ENCODE measurements at regions not wholly inside any gene's neighbourhood (a gene's known extent, or its start where the extent isn't known, plus 50 kb on each side); places are given as distances from the start of the nearest gene placed in this dataset.

DNA sequence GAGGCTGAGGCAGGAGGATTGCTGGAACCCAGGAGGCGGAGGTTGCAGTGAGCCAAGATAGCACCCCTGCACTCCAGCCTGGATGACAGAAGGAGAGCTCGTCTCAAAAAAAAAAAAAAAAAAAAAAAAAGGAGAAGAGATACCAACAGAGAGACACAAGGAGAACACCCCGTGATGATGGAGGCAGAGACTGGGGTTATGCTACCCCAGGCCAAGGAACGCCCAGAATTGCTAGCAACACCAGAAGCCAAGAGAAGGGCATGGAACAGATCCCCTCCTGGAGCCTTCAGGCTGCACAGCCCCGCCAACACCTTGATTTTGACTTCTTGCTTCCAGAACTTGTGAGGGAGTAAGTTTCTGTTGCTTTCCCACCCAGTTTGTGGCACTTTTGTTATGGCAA lies 148.0 kb upstream of the FOXN3 start:
- intact Hi-C loops (cut with DNase I; ENCODE audit: low total_unique reads): no loop called here
- WGBS, 2 donors: 91 to 93% methylated on average over 5 of the region's 5 CpGs
- TF ChIP-seq CTCF (IDR thresholded peaks at IDR 0.05) (no peak), POLR2A (IDR thresholded peaks at IDR 0.05) (no peak)
- DNase-seq (ENCODE audit: low spot score in 2 of 2): no peak
- H3K4me3 ChIP-seq (ENCODE audit: low read depth, poor library complexity, severe bottlenecking): no peak overlapping the region

GRCh38 chr14:89564286-89564957 lies 147.4 kb upstream of the FOXN3 start:
- no peak overlapping the region for H3K4me3 ChIP-seq (ENCODE audit: low read depth, poor library complexity, severe bottlenecking)
- intact Hi-C loops (cut with DNase I; ENCODE audit: low total_unique reads): no loop called here
- WGBS, 2 donors: 62 to 70% methylated on average over 12 of the region's 12 CpGs
- no peak for DNase-seq (ENCODE audit: low spot score in 2 of 2)
- TF ChIP-seq CTCF (IDR thresholded peaks at IDR 0.05) (no peak), POLR2A (IDR thresholded peaks at IDR 0.05) (no peak)

GRCh38 chr14:89563471-89563870 lies 146.4 kb upstream of the FOXN3 start:
- TF ChIP-seq POLR2A (IDR thresholded peaks at IDR 0.05) (no peak), CTCF (IDR thresholded peaks at IDR 0.05) (no peak)
- intact Hi-C loops (cut with DNase I; ENCODE audit: low total_unique reads): no loop called here
- DNase-seq (ENCODE audit: low spot score in 2 of 2): no peak
- no peak overlapping the region for H3K4me3 ChIP-seq (ENCODE audit: low read depth, poor library complexity, severe bottlenecking)
- 95 to 100% methylated on average over 1 of the region's 1 CpG for WGBS, 2 donors

- intact Hi-C loops (cut with DNase I; ENCODE audit: low total_unique reads): no loop called here
- WGBS, 2 donors: 75 to 78% methylated on average over 7 of the region's 7 CpGs
- no peak for DNase-seq (ENCODE audit: low spot score in 2 of 2)
- no peak overlapping the region for H3K4me3 ChIP-seq (ENCODE audit: low read depth, poor library complexity, severe bottlenecking)
- TF ChIP-seq POLR2A (IDR thresholded peaks at IDR 0.05) (no peak), CTCF (IDR thresholded peaks at IDR 0.05) (no peak)
These were observed 134.9 kb upstream of the FOXN3 start for GRCh38 chr14:89551955-89552354.

- intact Hi-C loops (cut with DNase I; ENCODE audit: low total_unique reads): no loop called here
- TF ChIP-seq POLR2A (IDR thresholded peaks at IDR 0.05) (no peak), CTCF (IDR thresholded peaks at IDR 0.05) (no peak)
- 76% methylated on average over 6 of the region's 6 CpGs for WGBS, 2 donors
- H3K4me3 ChIP-seq (ENCODE audit: low read depth, poor library complexity, severe bottlenecking): no peak overlapping the region
- DNase-seq (ENCODE audit: low spot score in 2 of 2): no peak
These were observed 134.4 kb upstream of the FOXN3 start for GRCh38 chr14:89551432-89551831.

DNA sequence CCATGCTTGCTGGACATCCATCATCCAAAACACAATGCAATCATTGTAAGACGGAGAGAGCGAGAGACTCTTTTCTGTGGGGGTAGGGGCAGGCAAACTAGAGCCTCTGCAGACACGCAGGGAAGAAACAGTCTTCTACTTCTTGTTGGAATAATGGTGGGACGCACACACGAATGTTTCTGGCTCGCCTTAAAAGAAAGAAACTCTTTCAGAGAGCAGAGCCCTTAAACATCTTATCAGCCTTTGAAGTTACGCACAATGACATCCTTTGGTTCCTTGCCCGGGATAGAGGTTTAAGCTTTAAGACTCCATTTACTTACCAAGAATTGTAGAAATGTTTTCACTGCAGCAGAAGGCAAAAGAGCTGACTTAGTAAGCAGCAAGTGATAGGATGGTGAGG lies 133.8 kb upstream of the FOXN3 start:
- H3K4me3 ChIP-seq (ENCODE audit: low read depth, poor library complexity, severe bottlenecking): no peak overlapping the region
- 71 to 76% methylated on average over 8 of the region's 8 CpGs for WGBS, 2 donors
- DNase-seq (ENCODE audit: low spot score in 2 of 2): no peak
- intact Hi-C loops (cut with DNase I; ENCODE audit: low total_unique reads): no loop called here
- TF ChIP-seq CTCF (IDR thresholded peaks at IDR 0.05) (no peak), POLR2A (IDR thresholded peaks at IDR 0.05) (no peak)
